ENCODE measurements at regions not wholly inside any gene's neighbourhood (a gene's known extent, or its start where the extent isn't known, plus 50 kb on each side); places are given as distances from the start of the nearest gene placed in this dataset.

- TF ChIP-seq, protein P1, sequence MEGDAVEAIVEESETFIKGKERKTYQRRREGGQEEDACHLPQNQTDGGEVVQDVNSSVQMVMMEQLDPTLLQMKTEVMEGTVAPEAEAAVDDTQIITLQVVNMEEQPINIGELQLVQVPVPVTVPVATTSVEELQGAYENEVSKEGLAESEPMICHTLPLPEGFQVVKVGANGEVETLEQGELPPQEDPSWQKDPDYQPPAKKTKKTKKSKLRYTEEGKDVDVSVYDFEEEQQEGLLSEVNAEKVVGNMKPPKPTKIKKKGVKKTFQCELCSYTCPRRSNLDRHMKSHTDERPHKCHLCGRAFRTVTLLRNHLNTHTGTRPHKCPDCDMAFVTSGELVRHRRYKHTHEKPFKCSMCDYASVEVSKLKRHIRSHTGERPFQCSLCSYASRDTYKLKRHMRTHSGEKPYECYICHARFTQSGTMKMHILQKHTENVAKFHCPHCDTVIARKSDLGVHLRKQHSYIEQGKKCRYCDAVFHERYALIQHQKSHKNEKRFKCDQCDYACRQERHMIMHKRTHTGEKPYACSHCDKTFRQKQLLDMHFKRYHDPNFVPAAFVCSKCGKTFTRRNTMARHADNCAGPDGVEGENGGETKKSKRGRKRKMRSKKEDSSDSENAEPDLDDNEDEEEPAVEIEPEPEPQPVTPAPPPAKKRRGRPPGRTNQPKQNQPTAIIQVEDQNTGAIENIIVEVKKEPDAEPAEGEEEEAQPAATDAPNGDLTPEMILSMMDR (conservative IDR thresholded peaks at IDR 0.05; ENCODE audit: low read length), result no peak
- no peak for TF ChIP-seq EZH2phosphoT487 (IDR thresholded peaks at IDR 0.05; ENCODE audit: borderline replicate concordance)
Measured at GRCh38 chr2:16035747-16036745, 95.7 kb downstream of the MYCN start.
